Trophoblast cell (in vitro differentiated cells and primary cell): ENCODE measurements at regions not wholly inside any gene's neighbourhood (a gene's known extent, or its start where the extent isn't known, plus 50 kb on each side); places are given as distances from the start of the nearest gene placed in this dataset.

Experiments
- DNase-seq, 2 donors: peaks; one replicate each; pipeline ENCODE4 v3.0.0-alpha.2; 2016
- H2AFZ ChIP-seq: 2 replicates; pipeline ENCODE4 v1.6.1; 2013; ENCODE audit warnings: low read length, moderate library complexity, mild to moderate bottlenecking; ENCODE audit not compliant: insufficient read depth, poor library complexity
- H2AK5ac ChIP-seq: 2 replicates; pipeline ENCODE4 v1.6.1; 2013; ENCODE audit warnings: mild to moderate bottlenecking, low read length
- H2BK120ac ChIP-seq: 2 replicates; pipeline ENCODE4 v1.6.1; 2013; ENCODE audit warnings: low read length, mild to moderate bottlenecking, moderate library complexity; ENCODE audit not compliant: insufficient read depth, poor library complexity
- H2BK12ac ChIP-seq: 2 replicates; pipeline ENCODE4 v1.6.1; 2013; ENCODE audit warnings: mild to moderate bottlenecking, low read length, moderate library complexity
- H2BK5ac ChIP-seq: 2 replicates; pipeline ENCODE4 v1.6.1; 2013; ENCODE audit warnings: low read length, low read depth, moderate library complexity, mild to moderate bottlenecking; ENCODE audit not compliant: poor library complexity
- H3K14ac ChIP-seq: 2 replicates; pipeline ENCODE4 v1.6.1; 2013; ENCODE audit warnings: mild to moderate bottlenecking, low read length
- H3K18ac ChIP-seq: 2 replicates; pipeline ENCODE4 v1.6.1; 2013; ENCODE audit warnings: mild to moderate bottlenecking, low read length
- H3K23ac ChIP-seq: 2 replicates; pipeline ENCODE4 v1.6.1; 2013; ENCODE audit warnings: low read length
- H3K27ac ChIP-seq: 2 replicates; pipeline ENCODE4 v1.5.1; 2013; ENCODE audit warnings: low read depth, mild to moderate bottlenecking, inconsistent platforms, low read length, moderate library complexity
- H3K27me3 ChIP-seq: 2 replicates; pipeline ENCODE4 v1.6.1; 2013; ENCODE audit warnings: inconsistent platforms, mild to moderate bottlenecking, low read length, moderate library complexity; ENCODE audit not compliant: insufficient read depth
- H3K36me3 ChIP-seq, 2 experiments: 1 replicate in 1 of 2; 2 replicates in 1 of 2; pipeline ENCODE4 v1.6.1; 2013; ENCODE audit warnings: low read length in 2 of 2, mild to moderate bottlenecking in 2 of 2, moderate library complexity in 1 of 2; ENCODE audit not compliant: insufficient read depth in 2 of 2, control insufficient read depth in 1 of 2
- H3K4ac ChIP-seq: 2 replicates; pipeline ENCODE4 v1.6.1; 2013; ENCODE audit warnings: low read depth, mild to moderate bottlenecking, low read length, moderate library complexity
- H3K4me1 ChIP-seq, 2 experiments: 1 replicate in 1 of 2; 2 replicates in 1 of 2; pipeline ENCODE4 v1.6.1; 2013; ENCODE audit warnings: low read length in 2 of 2, mild to moderate bottlenecking in 2 of 2, moderate library complexity in 1 of 2; ENCODE audit not compliant: insufficient read depth in 2 of 2, control insufficient read depth in 1 of 2
- H3K4me2 ChIP-seq: 2 replicates; pipeline ENCODE4 v1.6.1; 2013; ENCODE audit warnings: inconsistent platforms, mild to moderate bottlenecking, low read length, moderate library complexity
- H3K4me3 ChIP-seq: 2 replicates; pipeline ENCODE4 v1.5.1; 2013; ENCODE audit warnings: mild to moderate bottlenecking, low read depth, low read length, inconsistent platforms
- H3K79me1 ChIP-seq: one replicate; pipeline ENCODE4 v1.6.1; 2013; ENCODE audit warnings: low read length
- H3K79me2 ChIP-seq: 2 replicates; pipeline ENCODE4 v1.6.1; 2013; ENCODE audit warnings: low read length, mild to moderate bottlenecking; ENCODE audit not compliant: control insufficient read depth, insufficient read depth, poor library complexity
- H3K9ac ChIP-seq: 2 replicates; pipeline ENCODE4 v1.6.1; 2013; ENCODE audit warnings: mild to moderate bottlenecking, low read length
- H3K9me3 ChIP-seq: 2 replicates; pipeline ENCODE4 v1.6.1; 2013; ENCODE audit warnings: low read depth, mild to moderate bottlenecking, control low read depth, inconsistent platforms, low read length; ENCODE audit not compliant: insufficient read depth
- H4K12ac ChIP-seq: 2 replicates; pipeline ENCODE4 v1.6.1; 2013; ENCODE audit warnings: low read depth, mild to moderate bottlenecking, low read length, moderate library complexity
- H4K8ac ChIP-seq: 2 replicates; pipeline ENCODE4 v1.6.1; 2013; ENCODE audit warnings: low read depth, mild to moderate bottlenecking, low read length, moderate library complexity
- H4K91ac ChIP-seq: one replicate; pipeline ENCODE4 v1.6.1; 2013; ENCODE audit warnings: low read depth, mild to moderate bottlenecking, low read length, moderate library complexity
- WGBS: extraction: QIAGEN DNeasy Blood & Tissue Kit; methylation state at CpG from one replicate; pipeline ENCODE4 v1.1.7; 2013; ENCODE audit warnings: missing lambda C conversion rate; ENCODE audit not compliant: insufficient read length, insufficient coverage; ENCODE audit errors: extremely low coverage; 5-methylcytosine and 5-hydroxymethylcytosine counted together

DNA sequence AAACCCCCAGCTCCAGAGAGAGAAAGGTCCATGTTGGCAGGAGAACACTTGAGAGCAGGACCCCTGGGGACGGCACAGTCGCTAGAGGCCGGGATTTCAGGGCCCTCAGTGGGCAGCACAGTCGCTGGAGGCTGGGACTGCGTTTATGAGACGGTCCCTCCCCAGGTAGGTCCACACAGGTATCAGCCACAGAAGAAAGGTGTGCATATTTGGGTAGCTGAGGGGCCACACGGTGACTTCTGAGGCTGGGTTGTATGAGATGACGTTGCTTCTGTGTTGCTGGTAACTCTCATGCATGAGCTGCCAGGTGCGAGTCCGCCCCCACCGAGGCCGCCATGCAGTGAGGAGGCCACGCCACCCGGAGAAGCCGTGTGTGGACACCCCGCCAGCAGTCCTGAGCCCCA, 56.9 kb upstream of the PPP2R2D start:
- H3K4me1 ChIP-seq = no peaks in the 10 kb centered on the region
- H3K27ac ChIP-seq = no peak overlapping the region
- no peak overlapping the region for H3K14ac ChIP-seq
- no peaks in the 10 kb centered on the region for H3K36me3 ChIP-seq
- no peak overlapping the region for H4K12ac ChIP-seq
- no peak overlapping the region for H4K91ac ChIP-seq
- no peak overlapping the region for H3K4me3 ChIP-seq
- DNase-seq = no peak
- H2BK12ac ChIP-seq = no peak overlapping the region
- no peak overlapping the region for H2AK5ac ChIP-seq
- H3K4me2 ChIP-seq = no peak overlapping the region
- H4K8ac ChIP-seq = no peak overlapping the region
- no peak overlapping the region for H3K4ac ChIP-seq
- H2BK5ac ChIP-seq = no peak overlapping the region
- H2BK120ac ChIP-seq = no peak overlapping the region
- no peaks in the 10 kb centered on the region for H3K27me3 ChIP-seq
- H3K23ac ChIP-seq = no peak overlapping the region
- H3K79me1 ChIP-seq = no peaks in the 10 kb centered on the region
- no peak overlapping the region for H3K18ac ChIP-seq
- WGBS = no CpG with 5 or more reads among the region's 16 CpGs
- H2AFZ ChIP-seq = no peak overlapping the region
- no peak overlapping the region for H3K9ac ChIP-seq
- H3K9me3 ChIP-seq = no peaks in the 10 kb centered on the region
- no peaks in the 10 kb centered on the region for H3K79me2 ChIP-seq

DNA sequence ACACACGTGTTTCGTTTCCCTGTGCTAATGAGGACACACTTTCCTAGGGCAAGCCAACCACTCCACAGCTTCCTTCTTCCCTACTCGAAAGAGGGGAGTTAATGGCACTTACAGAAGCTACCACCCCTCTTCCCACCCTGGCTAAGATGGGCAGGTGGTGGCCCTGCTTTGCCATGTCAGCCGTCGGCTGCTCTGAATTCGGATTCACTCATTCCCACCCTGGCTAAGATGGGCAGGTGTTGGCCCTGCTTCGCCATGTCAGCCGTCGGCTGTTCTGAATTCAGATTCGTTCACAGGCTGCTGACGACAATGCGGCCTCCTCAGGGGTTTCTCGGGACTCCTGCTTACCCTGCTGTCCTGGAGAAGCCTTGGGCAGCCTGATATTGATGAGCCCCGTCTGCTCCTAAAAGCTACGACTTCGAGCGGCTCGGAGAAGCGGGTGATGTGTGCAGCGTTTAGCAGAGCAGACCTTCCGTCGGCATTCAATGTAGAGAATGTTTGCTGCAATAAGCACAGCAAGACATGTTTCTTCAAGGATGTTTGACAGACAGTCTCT, 56.2 kb upstream of the PPP2R2D start:
- Histone ChIP-seq H3K4me2 (no peak overlapping the region), H3K79me2 (no peaks in the 10 kb centered on the region), H3K9ac (no peak overlapping the region), H2BK12ac (no peak overlapping the region), H3K4me1 (no peaks in the 10 kb centered on the region), H2BK120ac (no peak overlapping the region), H3K4me3 (no peak overlapping the region), H3K18ac (no peak overlapping the region), H3K23ac (no peak overlapping the region), H4K12ac (no peak overlapping the region), H4K8ac (no peak overlapping the region), H3K4ac (no peak overlapping the region), H3K14ac (no peak overlapping the region), H3K79me1 (no peaks in the 10 kb centered on the region), H2AFZ (no peak overlapping the region), H3K9me3 (no peaks in the 10 kb centered on the region), H3K36me3 (no peaks in the 10 kb centered on the region), H2AK5ac (no peak overlapping the region), H3K27ac (no peak overlapping the region), H3K27me3 (no peaks in the 10 kb centered on the region), H2BK5ac (no peak overlapping the region), H4K91ac (no peak overlapping the region)
- DNase-seq = no peak
- WGBS = no CpG with 5 or more reads among the region's 22 CpGs

DNA sequence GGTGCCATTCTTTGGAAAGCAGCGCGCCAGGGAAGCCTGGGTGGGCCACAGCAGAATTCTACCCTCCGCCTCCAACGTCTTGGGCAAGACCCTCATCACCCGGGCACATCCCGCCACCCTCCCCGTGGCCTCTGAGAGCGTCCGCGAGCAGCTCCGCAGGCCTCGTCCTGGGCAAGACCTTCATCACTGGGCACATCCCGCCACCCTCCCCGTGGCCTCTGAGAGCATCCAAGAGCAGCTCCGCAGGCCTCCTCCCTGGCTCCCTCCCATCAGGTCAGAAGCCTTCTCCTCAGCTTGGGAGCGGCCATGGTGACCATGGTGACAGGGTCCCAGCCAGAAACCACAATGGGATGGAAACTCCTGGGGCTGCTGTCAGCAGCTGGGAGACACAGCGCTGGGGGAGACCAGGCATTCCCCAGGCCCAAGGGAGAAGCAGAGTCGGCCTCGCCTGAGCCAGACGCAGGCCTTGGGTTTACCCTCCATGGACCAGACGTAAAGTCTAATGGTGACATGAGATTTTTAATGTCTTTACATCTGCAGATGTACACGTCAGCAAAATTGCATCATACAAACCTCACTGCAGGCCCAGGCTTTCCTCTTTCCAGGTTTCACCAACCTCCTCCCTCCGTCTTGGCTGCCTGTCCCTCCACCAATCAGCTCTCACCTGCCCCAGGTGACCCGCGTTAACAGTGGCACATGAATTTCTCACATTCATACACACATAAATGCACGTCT, 55.1 kb upstream of the PPP2R2D start:
- WGBS = no CpG with 5 or more reads among the region's 26 CpGs
- Histone ChIP-seq H2BK5ac (no peak overlapping the region), H2AFZ (no peak overlapping the region), H3K4me2 (no peak overlapping the region), H3K14ac (no peak overlapping the region), H3K27me3 (no peaks in the 10 kb centered on the region), H3K36me3 (no peaks in the 10 kb centered on the region), H4K8ac (no peak overlapping the region), H2BK12ac (no peak overlapping the region), H2BK120ac (no peak overlapping the region), H3K23ac (no peak overlapping the region), H3K18ac (no peak overlapping the region), H2AK5ac (no peak overlapping the region), H3K4ac (no peak overlapping the region), H4K12ac (no peak overlapping the region), H3K79me2 (no peaks in the 10 kb centered on the region), H3K4me3 (no peak overlapping the region), H3K9ac (no peak overlapping the region), H3K9me3 (peaks cover under 1% of the 10 kb centered on the region), H4K91ac (no peak overlapping the region), H3K27ac (no peak overlapping the region), H3K79me1 (no peaks in the 10 kb centered on the region), H3K4me1 (no peaks in the 10 kb centered on the region)
- DNase-seq = no peak

DNA sequence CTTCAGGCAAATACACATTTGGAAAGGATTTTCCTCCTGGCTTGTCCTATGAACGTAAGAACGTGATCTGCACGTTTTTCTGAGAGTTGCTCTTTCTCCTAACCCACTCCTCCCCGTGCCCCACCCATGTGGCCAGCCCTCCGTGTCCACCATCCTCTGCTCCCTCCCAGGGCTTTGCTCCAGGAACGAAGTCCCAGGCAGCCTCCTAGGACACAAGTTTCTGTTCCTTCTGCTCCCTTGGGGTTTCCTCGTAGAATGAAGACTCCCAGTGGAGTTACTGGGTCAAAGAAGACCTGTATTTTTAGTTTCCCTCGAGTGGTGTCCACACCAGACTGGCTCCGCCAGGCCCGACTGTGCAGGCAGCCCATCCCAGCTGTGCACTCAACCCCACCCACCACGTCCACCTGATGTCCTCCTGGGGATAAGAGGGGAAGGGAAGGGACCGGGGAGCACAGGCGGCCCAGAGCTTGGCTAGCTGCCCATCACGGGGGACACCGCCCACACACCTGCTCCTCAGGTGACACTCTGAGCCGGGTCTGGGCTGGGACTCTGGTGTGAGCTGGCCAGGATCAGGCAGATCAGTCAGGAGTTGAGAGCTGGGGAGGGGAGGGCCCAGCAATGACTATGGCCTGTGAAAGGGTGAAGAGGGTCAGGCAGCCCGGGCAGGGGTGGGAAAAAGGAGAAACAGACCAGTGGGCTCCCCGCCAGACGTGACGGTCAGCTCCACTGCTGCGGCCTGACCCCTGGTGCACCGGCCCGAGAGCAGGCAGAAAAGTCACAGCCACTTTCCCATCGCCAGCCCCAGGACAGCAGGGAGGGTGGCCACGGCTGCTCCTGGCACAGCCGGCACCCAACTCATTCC, 54.3 kb upstream of the PPP2R2D start:
- H3K9ac ChIP-seq = no peak overlapping the region
- H4K12ac ChIP-seq = no peak overlapping the region
- H3K4me1 ChIP-seq = no peaks in the 10 kb centered on the region
- no peak overlapping the region for H3K23ac ChIP-seq
- H2BK120ac ChIP-seq = no peak overlapping the region
- no peak overlapping the region for H3K14ac ChIP-seq
- H2AK5ac ChIP-seq = no peak overlapping the region
- H3K9me3 ChIP-seq = peaks cover 4% of the 10 kb centered on the region
- no peak overlapping the region for H4K8ac ChIP-seq
- H2BK12ac ChIP-seq = no peak overlapping the region
- no peaks in the 10 kb centered on the region for H3K36me3 ChIP-seq
- no peak overlapping the region for H2AFZ ChIP-seq
- no peak overlapping the region for H3K4ac ChIP-seq
- no peaks in the 10 kb centered on the region for H3K27me3 ChIP-seq
- H3K27ac ChIP-seq = no peak overlapping the region
- no peak overlapping the region for H3K4me2 ChIP-seq
- H4K91ac ChIP-seq = no peak overlapping the region
- H3K18ac ChIP-seq = no peak overlapping the region
- no peak overlapping the region for H2BK5ac ChIP-seq
- no peaks in the 10 kb centered on the region for H3K79me1 ChIP-seq
- no peak for DNase-seq
- no peaks in the 10 kb centered on the region for H3K79me2 ChIP-seq
- no peak overlapping the region for H3K4me3 ChIP-seq
- no CpG with 5 or more reads among the region's 26 CpGs for WGBS
